HFF-Myc (cell line): ENCODE measurements at regions not wholly inside any gene's neighbourhood (a gene's known extent, or its start where the extent isn't known, plus 50 kb on each side); places are given as distances from the start of the nearest gene placed in this dataset.

Experiments used
- DNase-seq: peaks from one replicate; pipeline ENCODE4 v3.0.0-alpha.2; 2011; ENCODE audit warnings: low read depth; ENCODE audit errors: extremely low read depth
- H3K4me3 ChIP-seq: replicated peaks from 2 replicates; pipeline ENCODE4 v1.5.1; 2011; ENCODE audit warnings: low read depth, mild to moderate bottlenecking, control low read depth, low read length
- TF ChIP-seq, protein P1 (sequence below): IDR thresholded peaks from 2 replicates; pipeline ENCODE4 v1.5.1; 2012; ENCODE audit warnings: mild to moderate bottlenecking, low read depth, low read length, control low read depth; ENCODE audit errors: missing control alignments

DNA sequence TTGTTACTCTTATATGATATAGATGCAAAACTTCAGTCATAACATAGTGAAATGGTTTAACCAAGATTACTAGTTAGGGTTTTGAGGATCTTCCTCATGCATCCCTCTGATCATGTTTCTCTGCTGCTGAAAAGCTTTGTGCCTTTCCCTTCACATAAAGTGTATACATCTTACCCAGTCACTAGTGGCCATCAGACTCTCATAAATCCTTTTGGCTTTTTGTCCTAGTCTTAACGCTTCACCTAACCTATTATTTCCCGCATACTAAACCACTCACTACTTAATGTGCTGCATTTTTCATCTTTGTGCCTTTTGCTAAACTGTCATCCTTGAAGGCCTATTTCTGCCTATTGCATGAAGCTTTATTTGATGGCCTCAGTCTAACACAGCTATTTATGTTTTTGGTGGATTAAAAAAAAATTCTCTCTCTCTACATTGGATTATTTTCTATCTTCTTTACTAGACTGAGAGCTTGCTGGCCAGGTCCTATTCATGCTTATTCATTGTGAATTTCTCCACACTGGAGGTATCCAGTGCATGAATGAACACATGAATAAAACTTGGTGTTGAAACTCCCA lies 717.6 kb upstream of the GOLIM4 start:
- TF ChIP-seq, protein P1, sequence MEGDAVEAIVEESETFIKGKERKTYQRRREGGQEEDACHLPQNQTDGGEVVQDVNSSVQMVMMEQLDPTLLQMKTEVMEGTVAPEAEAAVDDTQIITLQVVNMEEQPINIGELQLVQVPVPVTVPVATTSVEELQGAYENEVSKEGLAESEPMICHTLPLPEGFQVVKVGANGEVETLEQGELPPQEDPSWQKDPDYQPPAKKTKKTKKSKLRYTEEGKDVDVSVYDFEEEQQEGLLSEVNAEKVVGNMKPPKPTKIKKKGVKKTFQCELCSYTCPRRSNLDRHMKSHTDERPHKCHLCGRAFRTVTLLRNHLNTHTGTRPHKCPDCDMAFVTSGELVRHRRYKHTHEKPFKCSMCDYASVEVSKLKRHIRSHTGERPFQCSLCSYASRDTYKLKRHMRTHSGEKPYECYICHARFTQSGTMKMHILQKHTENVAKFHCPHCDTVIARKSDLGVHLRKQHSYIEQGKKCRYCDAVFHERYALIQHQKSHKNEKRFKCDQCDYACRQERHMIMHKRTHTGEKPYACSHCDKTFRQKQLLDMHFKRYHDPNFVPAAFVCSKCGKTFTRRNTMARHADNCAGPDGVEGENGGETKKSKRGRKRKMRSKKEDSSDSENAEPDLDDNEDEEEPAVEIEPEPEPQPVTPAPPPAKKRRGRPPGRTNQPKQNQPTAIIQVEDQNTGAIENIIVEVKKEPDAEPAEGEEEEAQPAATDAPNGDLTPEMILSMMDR = no peak
- H3K4me3 ChIP-seq = no peak overlapping the region
- DNase-seq = no peak

DNA sequence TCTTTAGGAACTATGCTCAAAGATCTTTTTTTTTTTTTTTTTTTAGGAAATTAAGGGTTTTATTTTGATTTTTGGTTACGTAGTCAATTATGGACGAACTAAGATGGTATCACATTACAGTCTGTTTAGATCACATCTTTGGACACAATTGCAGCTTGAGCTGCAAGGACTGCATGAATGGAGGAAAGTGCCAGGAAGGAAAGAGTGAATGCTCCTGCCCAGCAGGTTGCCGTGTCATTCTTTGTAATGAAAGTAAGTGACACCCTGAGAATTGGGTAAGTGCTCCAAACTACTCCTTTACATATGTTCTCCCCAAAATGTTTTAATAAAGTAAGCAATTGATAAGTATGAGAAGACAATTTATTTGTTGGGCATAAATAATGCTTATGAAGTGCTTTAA lies 716.5 kb upstream of the GOLIM4 start:
- no peak for DNase-seq
- TF ChIP-seq, protein P1 = no peak
- H3K4me3 ChIP-seq = no peak overlapping the region

DNA sequence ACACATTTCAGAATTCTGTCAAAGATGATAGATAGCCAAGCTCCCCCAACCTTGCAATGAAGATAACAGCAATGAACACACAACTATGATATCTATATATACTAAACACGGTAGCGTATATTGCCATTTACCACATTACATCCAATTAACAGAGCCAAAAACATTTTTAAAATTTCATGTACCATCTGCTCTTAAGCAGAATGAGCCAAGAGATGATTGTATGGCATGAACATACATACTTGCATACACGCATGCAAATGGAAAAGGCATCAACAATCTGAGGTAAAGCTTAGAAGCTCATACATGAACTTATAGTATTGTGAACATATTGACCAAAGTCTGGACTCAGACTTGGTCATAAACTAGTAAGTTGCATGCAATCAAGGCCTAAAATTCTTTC lies 712.9 kb upstream of the GOLIM4 start:
- TF ChIP-seq, protein P1 = no peak
- no peak overlapping the region for H3K4me3 ChIP-seq
- DNase-seq = no peak

DNA sequence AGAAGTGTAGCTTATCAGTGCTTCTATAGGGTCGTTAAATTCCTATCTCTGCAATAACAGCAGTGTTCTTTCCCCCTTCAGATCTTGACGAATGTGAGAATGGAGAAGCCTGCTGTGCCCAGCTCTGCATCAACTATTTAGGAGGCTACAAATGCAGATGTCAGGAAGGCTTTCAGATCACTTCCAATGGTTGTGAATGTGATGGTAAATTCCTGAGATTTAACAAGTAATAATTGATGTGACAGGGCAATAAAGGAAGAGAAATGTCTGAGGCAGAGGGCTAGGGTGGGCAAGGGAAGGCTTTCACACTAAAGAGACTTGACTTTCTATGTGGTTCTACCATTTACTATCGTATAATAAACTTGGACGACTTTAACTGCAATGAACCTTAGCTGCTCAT lies 711.7 kb upstream of the GOLIM4 start:
- DNase-seq = no peak
- TF ChIP-seq, protein P1 = no peak
- no peak overlapping the region for H3K4me3 ChIP-seq

DNA sequence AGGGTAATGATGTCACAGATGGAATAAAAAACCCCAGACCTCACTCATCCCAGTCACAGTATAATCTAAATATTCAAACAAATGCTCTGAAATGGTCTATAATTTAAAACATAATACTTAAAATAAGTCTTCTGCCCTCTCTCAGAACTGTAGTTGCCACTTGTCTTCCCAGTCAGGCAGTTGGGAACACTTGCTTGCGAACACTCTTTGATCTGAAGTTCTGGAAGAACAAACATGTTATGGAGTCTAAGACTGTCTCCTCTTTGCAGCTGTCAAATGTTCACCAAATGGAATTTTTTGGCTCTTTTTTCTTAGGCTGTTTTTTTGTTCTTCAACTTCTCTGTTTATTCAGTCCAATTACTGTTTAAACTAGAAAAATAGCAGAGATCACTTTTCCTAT lies 711.1 kb upstream of the GOLIM4 start:
- TF ChIP-seq, protein P1 = no peak
- DNase-seq = no peak
- H3K4me3 ChIP-seq = no peak overlapping the region

DNA sequence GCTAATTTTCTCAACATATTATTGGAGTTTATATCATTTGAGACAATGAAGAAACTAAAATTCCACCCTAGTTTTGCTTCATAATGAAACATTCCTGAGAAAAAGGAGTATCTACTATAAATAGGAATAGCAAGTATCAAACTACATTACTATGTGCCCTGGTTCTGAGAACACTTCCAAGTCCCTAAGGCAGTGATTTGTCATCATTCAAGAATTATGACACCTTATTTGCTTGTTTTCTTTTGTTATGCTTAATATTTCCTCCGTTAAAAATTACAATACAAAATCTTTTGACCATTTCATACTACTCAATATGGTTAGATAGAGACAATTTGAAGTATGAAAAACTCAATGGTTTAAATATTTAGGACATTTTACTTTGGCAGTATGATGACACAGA lies 707.8 kb upstream of the GOLIM4 start:
- no peak for DNase-seq
- no peak overlapping the region for H3K4me3 ChIP-seq
- TF ChIP-seq, protein P1 = no peak

DNA sequence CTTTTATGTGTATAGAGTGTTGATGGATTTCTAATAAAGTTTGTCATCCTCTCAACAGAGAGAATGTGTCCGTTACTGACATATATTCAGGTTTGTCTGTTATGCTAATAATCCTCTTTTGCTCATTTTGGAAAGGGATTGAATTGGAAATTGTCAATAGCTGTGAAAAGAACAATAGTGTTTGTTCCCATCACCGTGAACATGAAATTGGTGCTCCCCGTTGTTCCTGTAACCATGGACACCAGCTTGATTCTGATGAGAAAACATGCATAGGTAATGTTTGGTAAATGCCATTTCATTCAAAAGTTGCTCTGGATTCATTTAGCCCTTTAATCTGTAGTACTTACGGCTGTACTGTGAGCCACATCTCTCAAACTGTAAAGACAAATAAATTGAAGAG lies 707.0 kb upstream of the GOLIM4 start:
- TF ChIP-seq, protein P1 = no peak
- no peak overlapping the region for H3K4me3 ChIP-seq

More for the DNA sequence above, 707.0 kb upstream of the GOLIM4 start:
- no peak for DNase-seq
